ENCODE measurements at regions not wholly inside any gene's neighbourhood (a gene's known extent, or its start where the extent isn't known, plus 50 kb on each side); places are given as distances from the start of the nearest gene placed in this dataset.
"Not testable (repeated sequence)": the region's sequence is repeated elsewhere in the genome, so short reads cannot be mapped to it uniquely, and the experiment has no call there.

- DNase-seq = not testable (repeated sequence)
Observed at GRCh38 chr7:66458991-66459390, 169.7 kb upstream of the KCTD7 start.

- not testable (repeated sequence) for DNase-seq
Observed at GRCh38 chr7:66459783-66460413, 168.8 kb upstream of the KCTD7 start.

- DNase-seq = no peak
Observed at GRCh38 chr7:66460921-66461361, 167.7 kb upstream of the KCTD7 start.

GRCh38 chr7:66461397-66461796, 167.3 kb upstream of the KCTD7 start:
- not testable (repeated sequence) for DNase-seq

GRCh38 chr7:66462831-66463230, 165.8 kb upstream of the KCTD7 start:
- not testable (repeated sequence) for DNase-seq

GRCh38 chr7:66464059-66464458, 164.6 kb upstream of the KCTD7 start:
- no peak for DNase-seq

GRCh38 chr7:66466081-66466600, 162.5 kb upstream of the KCTD7 start:
- no peak for DNase-seq

- no peak for DNase-seq
Observed at GRCh38 chr7:66467887-66468286, 160.8 kb upstream of the KCTD7 start.

- not testable (repeated sequence) for DNase-seq
Observed at GRCh38 chr7:66473064-66473463, 155.6 kb upstream of the KCTD7 start.

GRCh38 chr7:66474441-66474840, 154.2 kb upstream of the KCTD7 start:
- no peak for DNase-seq

GRCh38 chr7:66476056-66476455, 152.6 kb upstream of the KCTD7 start:
- not testable (repeated sequence) for DNase-seq

GRCh38 chr7:66477822-66478397, 150.8 kb upstream of the KCTD7 start:
- not testable (repeated sequence) for DNase-seq

GRCh38 chr7:66481229-66481628, 147.5 kb upstream of the KCTD7 start:
- not testable (repeated sequence) for DNase-seq

- not testable (repeated sequence) for DNase-seq
Observed at GRCh38 chr7:66489065-66489464, 139.6 kb upstream of the KCTD7 start.

- DNase-seq = not testable (repeated sequence)
Observed at GRCh38 chr7:66489741-66490140, 138.9 kb upstream of the KCTD7 start.

GRCh38 chr7:66490979-66491378, 137.7 kb upstream of the KCTD7 start:
- DNase-seq = not testable (repeated sequence)

GRCh38 chr7:66492405-66492804, 136.3 kb upstream of the KCTD7 start:
- peak; percentile 23 for DNase-seq

GRCh38 chr7:66493235-66494205, 135.2 kb upstream of the KCTD7 start:
- DNase-seq = peak; percentile 98

- DNase-seq = no peak
Observed at GRCh38 chr7:66497346-66497745, 131.3 kb upstream of the KCTD7 start.

- DNase-seq = no peak
Observed at GRCh38 chr7:66500087-66500486, 128.6 kb upstream of the KCTD7 start.

- no peak for DNase-seq
Observed at GRCh38 chr7:66502230-66503035, 126.2 kb upstream of the KCTD7 start.

GRCh38 chr7:66503036-66503370, 125.7 kb upstream of the KCTD7 start:
- DNase-seq = no peak
